Loucy (cell line): ENCODE measurements at regions not wholly inside any gene's neighbourhood (a gene's known extent, or its start where the extent isn't known, plus 50 kb on each side); places are given as distances from the start of the nearest gene placed in this dataset.

Source experiments
- H2AFZ ChIP-seq: fragments of 200-600 bp; sonication (generic); 2 replicates; pipeline ENCODE4 v1.6.0; 2016; ENCODE audit warnings: antibody characterized with exemption, mild to moderate bottlenecking, low read length, moderate library complexity
- H3F3A ChIP-seq: fragments of 200-600 bp; 2 replicates; pipeline ENCODE4 v1.6.0; 2016; ENCODE audit warnings: antibody characterized with exemption, low read depth, mild to moderate bottlenecking
- H3K27me3 ChIP-seq: fragments of 200-600 bp; sonication (generic); 2 replicates; pipeline ENCODE4 v1.6.1; 2014; ENCODE audit warnings: low read length, mild to moderate bottlenecking; ENCODE audit not compliant: insufficient read depth, poor library complexity, severe bottlenecking
- H3K36me3 ChIP-seq: fragments of 200-600 bp; sonication (generic); 2 replicates; pipeline ENCODE4 v1.6.1; 2016; ENCODE audit warnings: low read length; ENCODE audit not compliant: insufficient read depth
- H3K4me1 ChIP-seq: fragments of 200-600 bp; sonication (generic); 2 replicates; pipeline ENCODE4 v1.5.1; 2014; ENCODE audit warnings: low read length, mild to moderate bottlenecking; ENCODE audit not compliant: insufficient read depth, poor library complexity, severe bottlenecking
- H3K4me2 ChIP-seq: fragments of 200-600 bp; sonication (generic); 2 replicates; pipeline ENCODE4 v1.6.0; 2014; ENCODE audit warnings: antibody characterized with exemption, low read length, low read depth, mild to moderate bottlenecking; ENCODE audit not compliant: poor library complexity, severe bottlenecking
- H3K4me3 ChIP-seq: fragments of 200-600 bp; sonication (generic); 2 replicates; pipeline ENCODE4 v1.5.1; 2014; ENCODE audit warnings: low read length, mild to moderate bottlenecking, mixed read lengths; ENCODE audit not compliant: poor library complexity, severe bottlenecking
- H3K79me2 ChIP-seq: fragments of 200-600 bp; sonication (generic); 2 replicates; pipeline ENCODE4 v1.6.1; 2014; ENCODE audit warnings: low read length; ENCODE audit not compliant: insufficient read depth
- H3K9ac ChIP-seq: fragments of 200-600 bp; sonication (generic); 2 replicates; pipeline ENCODE4 v1.6.0; 2014; ENCODE audit warnings: mild to moderate bottlenecking, low read depth, low read length, moderate library complexity; ENCODE audit not compliant: poor library complexity, severe bottlenecking
- H3K9me2 ChIP-seq: fragments of 200-600 bp; sonication (generic); replicated peaks from 2 replicates; pipeline ENCODE4 v1.6.1; 2016; ENCODE audit warnings: low read depth, low read length, mixed read lengths
- H3K9me3 ChIP-seq: fragments of 200-600 bp; sonication (generic); 2 replicates; pipeline ENCODE4 v1.6.1; 2014; ENCODE audit warnings: mild to moderate bottlenecking, antibody characterized with exemption, low read length, low read depth; ENCODE audit not compliant: insufficient read depth
- H4K20me1 ChIP-seq: fragments of 200-600 bp; sonication (generic); 2 replicates; pipeline ENCODE4 v1.6.0; 2014; ENCODE audit warnings: antibody characterized with exemption, low read length, mild to moderate bottlenecking; ENCODE audit not compliant: insufficient read depth, poor library complexity, severe bottlenecking
- CTCF ChIP-seq: fragments of 200-600 bp; sonication (generic); conservative IDR thresholded peaks from 2 replicates; pipeline ENCODE4 v1.5.1; 2014; ENCODE audit warnings: mild to moderate bottlenecking, antibody characterized with exemption, low read length
- EZH2phosphoT487 ChIP-seq: fragments of 200-600 bp; IDR thresholded peaks from 2 replicates; pipeline ENCODE4 v1.6.1; 2018; ENCODE audit warnings: antibody characterized with exemption, mild to moderate bottlenecking, moderate library complexity, borderline replicate concordance

- Histone ChIP-seq H3K4me3 (no peak overlapping the region), H3K4me1 (peaks cover 35% of the 10 kb centered on the region), H2AFZ (no peak overlapping the region), H3K79me2 (no peaks in the 10 kb centered on the region), H3K9ac (no peak overlapping the region), H3K9me3 (no peaks in the 10 kb centered on the region), H3K27me3 (no peaks in the 10 kb centered on the region), H4K20me1 (no peaks in the 10 kb centered on the region), H3F3A (no peaks in the 10 kb centered on the region), H3K9me2 (no peaks in the 10 kb centered on the region), H3K36me3 (no peaks in the 10 kb centered on the region), H3K4me2 (no peak overlapping the region)
- TF ChIP-seq CTCF (no peak), EZH2phosphoT487 (no peak)
Observed at GRCh38 chr3:187932530-187932929, 187.3 kb upstream of the BCL6 start.

GRCh38 chr3:187935623-187936156, 190.4 kb upstream of the BCL6 start:
- no peak overlapping the region for H3K4me3 ChIP-seq
- peak overlapping the region; percentile 19 for H3K4me2 ChIP-seq
- H4K20me1 ChIP-seq, result no peaks in the 10 kb centered on the region
- H3K9ac ChIP-seq, result peak overlapping the region; percentile 29
- H3K27me3 ChIP-seq, result no peaks in the 10 kb centered on the region
- H3K79me2 ChIP-seq, result no peaks in the 10 kb centered on the region
- no peaks in the 10 kb centered on the region for H3K9me2 ChIP-seq
- no peak overlapping the region for H2AFZ ChIP-seq
- no peaks in the 10 kb centered on the region for H3F3A ChIP-seq
- H3K4me1 ChIP-seq, result peaks cover 24% of the 10 kb centered on the region
- H3K36me3 ChIP-seq, result no peaks in the 10 kb centered on the region
- no peaks in the 10 kb centered on the region for H3K9me3 ChIP-seq
- TF ChIP-seq EZH2phosphoT487, result no peak
- TF ChIP-seq CTCF, result no peak

- H2AFZ ChIP-seq, result peak overlapping the region; percentile 37; the same call in 1 of the 2 replicates
- H4K20me1 ChIP-seq, result no peaks in the 10 kb centered on the region
- no peaks in the 10 kb centered on the region for H3K79me2 ChIP-seq
- no peaks in the 10 kb centered on the region for H3F3A ChIP-seq
- H3K4me2 ChIP-seq, result no peak overlapping the region
- TF ChIP-seq CTCF (no peak), EZH2phosphoT487 (no peak)
- no peaks in the 10 kb centered on the region for H3K9me2 ChIP-seq
- H3K36me3 ChIP-seq, result no peaks in the 10 kb centered on the region
- no peaks in the 10 kb centered on the region for H3K27me3 ChIP-seq
- no peak overlapping the region for H3K4me3 ChIP-seq
- no peaks in the 10 kb centered on the region for H3K9me3 ChIP-seq
- H3K4me1 ChIP-seq, result peaks cover 27% of the 10 kb centered on the region
- H3K9ac ChIP-seq, result no peak overlapping the region
Observed at GRCh38 chr3:187936676-187937075, 191.4 kb upstream of the BCL6 start.
